Left lobe of liver (tissue), 2 donors: ENCODE measurements at regions not wholly inside any gene's neighbourhood (a gene's known extent, or its start where the extent isn't known, plus 50 kb on each side); places are given as distances from the start of the nearest gene placed in this dataset.

ENCODE experiments used
- ATAC-seq: fragments of 200-7000 bp; cut with Tn5 transposase; one replicate; pipeline ENCODE4 v1.9.1; 2020; ENCODE audit warnings: mild to moderate bottlenecking, moderate library complexity
- DNase-seq: peaks from one replicate; pipeline ENCODE4 v3.0.0-alpha.2; 2020; ENCODE audit warnings: low spot score
- donor health status: DM: no; HTN: no; CAD: no; lungs with moderate emphysema.
- donor health status: DM: no; HTN: yes; CAD: no.

- ATAC-seq (no peak), DNase-seq (no peak)
Observed at GRCh38 chr11:114857281-114857680, 179.0 kb downstream of the NXPE2 start.

- ATAC-seq (no peak), DNase-seq (no peak)
Observed at GRCh38 chr11:114864896-114865295, 186.6 kb downstream of the NXPE2 start.

GRCh38 chr11:114876234-114876633, 197.9 kb downstream of the NXPE2 start:
- ATAC-seq (no peak), DNase-seq (no peak)

GRCh38 chr11:114877976-114878375, 199.6 kb downstream of the NXPE2 start:
- DNase-seq (no peak), ATAC-seq (no peak)

GRCh38 chr11:114880442-114880841, 202.1 kb downstream of the NXPE2 start:
- no peak for ATAC-seq
- no peak for DNase-seq

GRCh38 chr11:114883472-114883871, 205.1 kb downstream of the NXPE2 start:
- DNase-seq (no peak), ATAC-seq (no peak)

- DNase-seq: no peak
- no peak for ATAC-seq
Observed at GRCh38 chr11:114886644-114887265, 208.4 kb downstream of the NXPE2 start.

GRCh38 chr11:114889594-114890011, 211.3 kb downstream of the NXPE2 start:
- no peak for ATAC-seq
- DNase-seq: no peak

- no peak for ATAC-seq
Observed at GRCh38 chr11:114890038-114890437, 211.7 kb downstream of the NXPE2 start.

GRCh38 chr11:114891911-114892310, 213.6 kb downstream of the NXPE2 start:
- DNase-seq (no peak), ATAC-seq (no peak)

More at GRCh38 chr11:114890038-114890437, 211.7 kb downstream of the NXPE2 start:
- no peak for DNase-seq

- DNase-seq (no peak), ATAC-seq (no peak)
Observed at GRCh38 chr11:114892381-114893197, 214.3 kb downstream of the NXPE2 start.

- ATAC-seq: no peak
- DNase-seq: no peak
Observed at GRCh38 chr11:114893329-114893728, 215.0 kb downstream of the NXPE2 start.

- no peak for DNase-seq
- ATAC-seq: no peak
Observed at GRCh38 chr11:114896594-114896993, 218.3 kb downstream of the NXPE2 start.

- ATAC-seq (no peak), DNase-seq (no peak)
Observed at GRCh38 chr11:114909866-114910265, 231.5 kb downstream of the NXPE2 start.

- no peak for DNase-seq
- ATAC-seq: no peak
Observed at GRCh38 chr11:114912826-114913225, 234.5 kb downstream of the NXPE2 start.

GRCh38 chr11:114914231-114915005, 236.1 kb downstream of the NXPE2 start:
- DNase-seq: no peak
- ATAC-seq: no peak

GRCh38 chr11:114915871-114916805, 237.8 kb downstream of the NXPE2 start:
- DNase-seq (no peak), ATAC-seq (no peak)

GRCh38 chr11:114918286-114918685, 240.0 kb downstream of the NXPE2 start:
- no peak for ATAC-seq
- no peak for DNase-seq

- ATAC-seq (no peak), DNase-seq (no peak)
Observed at GRCh38 chr11:114921697-114922096, 243.4 kb downstream of the NXPE2 start.

GRCh38 chr11:114924042-114924441, 245.7 kb downstream of the NXPE2 start:
- no peak for ATAC-seq
- DNase-seq: no peak

- ATAC-seq (no peak), DNase-seq (no peak)
Observed at GRCh38 chr11:114925591-114925990, 247.3 kb downstream of the NXPE2 start.
